Embryonic facial prominence (tissue), 1 donor: ENCODE measurements at regions not wholly inside any gene's neighbourhood (a gene's known extent, or its start where the extent isn't known, plus 50 kb on each side); places are given as distances from the start of the nearest gene placed in this dataset.
"Not testable (repeated sequence)": the region's sequence is repeated elsewhere in the genome, so short reads cannot be mapped to it uniquely, and the experiment has no call there.

Source experiments
- DNase-seq: peaks from one replicate; pipeline ENCODE4 v3.0.0-alpha.2; 2016; ENCODE audit errors: extremely low spot score

GRCh38 chr21:18550361-18550760 lies 146.8 kb upstream of the TMPRSS15 start:
- DNase-seq = no peak

GRCh38 chr21:18553786-18554185 lies 150.2 kb upstream of the TMPRSS15 start:
- no peak for DNase-seq

GRCh38 chr21:18567770-18568169 lies 164.2 kb upstream of the TMPRSS15 start:
- not testable (repeated sequence) for DNase-seq

GRCh38 chr21:18588001-18588662 lies 184.5 kb upstream of the TMPRSS15 start:
- no peak for DNase-seq

- DNase-seq = no peak
Measured at GRCh38 chr21:18601146-18601545, 197.6 kb upstream of the TMPRSS15 start.

- DNase-seq = no peak
Measured at GRCh38 chr21:18602711-18603110, 199.1 kb upstream of the TMPRSS15 start.

- no peak for DNase-seq
Measured at GRCh38 chr21:18603261-18603660, 199.7 kb upstream of the TMPRSS15 start.

GRCh38 chr21:18603980-18604379 lies 200.4 kb upstream of the TMPRSS15 start:
- DNase-seq = no peak

GRCh38 chr21:18608226-18608625 lies 204.6 kb upstream of the TMPRSS15 start:
- DNase-seq = no peak

GRCh38 chr21:18614303-18614702 lies 210.7 kb upstream of the TMPRSS15 start:
- DNase-seq = no peak

GRCh38 chr21:18617291-18617690 lies 213.7 kb upstream of the TMPRSS15 start:
- DNase-seq = no peak

- no peak for DNase-seq
Measured at GRCh38 chr21:18620436-18620835, 216.9 kb upstream of the TMPRSS15 start.

- DNase-seq = no peak
Measured at GRCh38 chr21:18622383-18622782, 218.8 kb upstream of the TMPRSS15 start.

GRCh38 chr21:18630446-18630845 lies 226.9 kb upstream of the TMPRSS15 start:
- DNase-seq = no peak

- DNase-seq = no peak
Measured at GRCh38 chr21:18636897-18637296, 233.3 kb upstream of the TMPRSS15 start.

- no peak for DNase-seq
Measured at GRCh38 chr21:18646116-18646515, 242.5 kb upstream of the TMPRSS15 start.

- DNase-seq = no peak
Measured at GRCh38 chr21:18655931-18656330, 252.3 kb upstream of the TMPRSS15 start.

GRCh38 chr21:18661842-18662241 lies 258.3 kb upstream of the TMPRSS15 start:
- DNase-seq = no peak

GRCh38 chr21:18663663-18664062 lies 260.1 kb upstream of the TMPRSS15 start:
- no peak for DNase-seq

- DNase-seq = no peak
Measured at GRCh38 chr21:18666725-18667124, 263.1 kb upstream of the TMPRSS15 start.

- DNase-seq = no peak
Measured at GRCh38 chr21:18673789-18674188, 270.2 kb upstream of the TMPRSS15 start.

- no peak for DNase-seq
Measured at GRCh38 chr21:18677632-18678031, 274.0 kb upstream of the TMPRSS15 start.

GRCh38 chr21:18705971-18706370 lies 302.4 kb upstream of the TMPRSS15 start:
- DNase-seq = no peak

GRCh38 chr21:18711662-18712061 lies 308.1 kb upstream of the TMPRSS15 start:
- no peak for DNase-seq
